Activated naive CD4-positive, alpha-beta T cell treated with anti-CD3 and anti-CD28 coated beads for 36 hours (primary cell): ENCODE measurements at regions not wholly inside any gene's neighbourhood (a gene's known extent, or its start where the extent isn't known, plus 50 kb on each side); places are given as distances from the start of the nearest gene placed in this dataset.

ENCODE experiments used
- CTCF ChIA-PET: fragments of 350-600 bp; sonication (Branson Sonifier 250); formaldehyde crosslinking; loops from one replicate; lab custom pipeline; 2021; ENCODE audit warnings: antibody characterized with exemption; lab: Charles Lee
- DNase-seq: peaks from one replicate; pipeline ENCODE4 v3.0.0-alpha.2; 2020
- H3K27ac Mint-ChIP-seq: one replicate; pipeline ENCODE4 v1.8.0; 2021; ENCODE audit warnings: mild to moderate bottlenecking, mixed read lengths
- H3K27me3 Mint-ChIP-seq: one replicate; pipeline ENCODE4 v1.8.0; 2021; ENCODE audit warnings: low read depth, mixed read lengths
- H3K36me3 Mint-ChIP-seq: one replicate; pipeline ENCODE4 v1.8.0; 2021; ENCODE audit warnings: low read depth, mixed read lengths
- H3K4me1 Mint-ChIP-seq: one replicate; pipeline ENCODE4 v1.8.0; 2021; ENCODE audit warnings: low read depth, mixed read lengths
- H3K4me3 Mint-ChIP-seq: one replicate; pipeline ENCODE4 v1.8.0; 2021; ENCODE audit warnings: mild to moderate bottlenecking, moderate library complexity, mixed read lengths
- H3K9me3 Mint-ChIP-seq: one replicate; pipeline ENCODE4 v1.8.0; 2021; ENCODE audit warnings: mixed read lengths
- intact Hi-C: fragments of 100-400 bp; cut with micrococcal nuclease; formaldehyde crosslinking; loops from one replicate; pipeline ENCODE4 v1.15.1; 2023

GRCh38 chr6:23499549-23499948 is 626.5 kb upstream of the NRSN1 start:
- intact Hi-C loops: no loop called here
- H3K36me3 Mint-ChIP-seq: no peaks in the 10 kb centered on the region
- H3K27ac Mint-ChIP-seq: no peak overlapping the region
- no peak overlapping the region for H3K4me3 Mint-ChIP-seq
- no peak for DNase-seq
- no peaks in the 10 kb centered on the region for H3K4me1 Mint-ChIP-seq
- CTCF ChIA-PET: no interaction called here
- H3K27me3 Mint-ChIP-seq: peaks cover 3% of the 10 kb centered on the region
- H3K9me3 Mint-ChIP-seq: peaks cover 4% of the 10 kb centered on the region

- Mint-ChIP-seq H3K27me3 (peaks cover 3% of the 10 kb centered on the region), H3K36me3 (no peaks in the 10 kb centered on the region), H3K4me1 (no peaks in the 10 kb centered on the region), H3K9me3 (peaks cover 3% of the 10 kb centered on the region), H3K4me3 (no peak overlapping the region), H3K27ac (no peak overlapping the region)
- no peak for DNase-seq
- intact Hi-C loops: no loop called here
- CTCF ChIA-PET: no interaction called here
Observed at GRCh38 chr6:23503173-23503572, 622.8 kb upstream of the NRSN1 start.

- intact Hi-C loops: no loop called here
- CTCF ChIA-PET: no interaction called here
- no peaks in the 10 kb centered on the region for H3K36me3 Mint-ChIP-seq
- H3K27me3 Mint-ChIP-seq: no peaks in the 10 kb centered on the region
- no peak overlapping the region for H3K4me3 Mint-ChIP-seq
- H3K4me1 Mint-ChIP-seq: no peaks in the 10 kb centered on the region
- no peak overlapping the region for H3K27ac Mint-ChIP-seq
- no peak for DNase-seq
- no peaks in the 10 kb centered on the region for H3K9me3 Mint-ChIP-seq
Observed at GRCh38 chr6:23505026-23505425, 621.0 kb upstream of the NRSN1 start.

GRCh38 chr6:23510778-23511510 is 615.1 kb upstream of the NRSN1 start:
- Mint-ChIP-seq H3K27me3 (no peaks in the 10 kb centered on the region), H3K36me3 (no peaks in the 10 kb centered on the region), H3K4me3 (no peak overlapping the region), H3K9me3 (no peaks in the 10 kb centered on the region), H3K27ac (no peak overlapping the region), H3K4me1 (no peaks in the 10 kb centered on the region)
- CTCF ChIA-PET: no interaction called here
- intact Hi-C loops: no loop called here
- no peak for DNase-seq

DNA sequence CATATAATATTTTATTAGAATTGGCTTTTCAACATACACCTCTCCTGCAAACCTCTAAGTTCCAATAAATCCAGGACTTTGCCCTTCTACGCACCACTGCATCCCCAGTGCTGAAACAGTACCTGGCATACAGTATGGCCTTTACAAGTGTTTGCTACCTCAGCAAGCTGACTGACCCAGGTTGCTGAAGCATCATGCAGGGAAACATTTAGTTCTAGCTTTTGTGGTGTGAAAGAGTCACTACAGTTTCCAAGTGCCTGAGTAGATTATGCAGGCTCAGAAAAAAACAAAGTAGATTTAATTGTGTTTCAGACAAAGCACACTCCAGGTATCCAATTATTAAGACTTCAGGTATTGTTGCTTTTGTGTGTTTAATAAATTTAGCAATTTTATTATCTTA is 614.2 kb upstream of the NRSN1 start:
- intact Hi-C loops: no loop called here
- H3K4me3 Mint-ChIP-seq: no peak overlapping the region
- H3K27ac Mint-ChIP-seq: no peak overlapping the region
- no peaks in the 10 kb centered on the region for H3K4me1 Mint-ChIP-seq
- DNase-seq: no peak
- CTCF ChIA-PET: no interaction called here
- H3K9me3 Mint-ChIP-seq: no peaks in the 10 kb centered on the region
- no peaks in the 10 kb centered on the region for H3K36me3 Mint-ChIP-seq
- H3K27me3 Mint-ChIP-seq: no peaks in the 10 kb centered on the region

- no peak for DNase-seq
- no peaks in the 10 kb centered on the region for H3K9me3 Mint-ChIP-seq
- intact Hi-C loops: no loop called here
- H3K4me3 Mint-ChIP-seq: no peak overlapping the region
- no peak overlapping the region for H3K27ac Mint-ChIP-seq
- CTCF ChIA-PET: no interaction called here
- no peaks in the 10 kb centered on the region for H3K36me3 Mint-ChIP-seq
- H3K4me1 Mint-ChIP-seq: no peaks in the 10 kb centered on the region
- no peaks in the 10 kb centered on the region for H3K27me3 Mint-ChIP-seq
Observed at GRCh38 chr6:23518294-23518693, 607.7 kb upstream of the NRSN1 start.

DNA sequence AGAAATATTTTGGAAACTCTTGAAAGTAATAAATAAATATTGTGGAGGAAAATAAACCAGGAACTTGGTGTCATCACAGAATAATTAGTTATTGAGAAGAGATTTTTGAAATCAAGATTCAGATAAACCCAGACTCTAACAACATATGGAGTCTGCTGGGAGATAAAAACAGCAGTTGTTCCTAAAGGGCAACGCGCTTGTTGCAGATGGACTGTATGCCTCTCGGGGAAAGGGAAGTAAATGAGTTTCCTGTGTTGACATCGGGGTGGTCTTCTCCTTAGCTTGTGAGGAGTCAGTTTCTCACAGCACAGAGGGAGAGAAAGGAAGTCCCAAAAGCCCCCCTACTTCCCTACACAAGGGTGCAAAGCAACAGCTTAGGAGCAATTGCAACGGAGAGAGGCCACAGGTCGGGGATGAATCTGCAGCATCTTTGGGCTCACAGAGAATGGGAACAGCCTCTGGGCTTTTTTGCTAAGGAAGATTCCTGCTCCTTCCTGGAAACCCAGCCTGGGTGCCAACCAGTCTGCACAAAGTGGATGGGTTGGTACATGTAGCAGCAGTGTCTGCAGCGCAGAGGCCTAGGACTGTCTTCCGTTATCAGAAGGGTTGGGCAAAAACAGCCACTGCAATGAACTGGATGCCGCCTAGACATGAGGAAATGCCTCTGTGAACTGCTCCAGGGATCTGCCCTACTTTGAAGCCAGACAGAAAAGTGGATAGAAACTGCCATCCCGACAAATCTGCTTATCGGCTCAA is 603.0 kb upstream of the NRSN1 start:
- DNase-seq: no peak
- Mint-ChIP-seq H3K27me3 (no peaks in the 10 kb centered on the region), H3K4me3 (no peak overlapping the region), H3K36me3 (no peaks in the 10 kb centered on the region), H3K4me1 (no peaks in the 10 kb centered on the region), H3K9me3 (no peaks in the 10 kb centered on the region), H3K27ac (no peak overlapping the region)
- intact Hi-C loops: no loop called here
- CTCF ChIA-PET: no interaction called here

DNA sequence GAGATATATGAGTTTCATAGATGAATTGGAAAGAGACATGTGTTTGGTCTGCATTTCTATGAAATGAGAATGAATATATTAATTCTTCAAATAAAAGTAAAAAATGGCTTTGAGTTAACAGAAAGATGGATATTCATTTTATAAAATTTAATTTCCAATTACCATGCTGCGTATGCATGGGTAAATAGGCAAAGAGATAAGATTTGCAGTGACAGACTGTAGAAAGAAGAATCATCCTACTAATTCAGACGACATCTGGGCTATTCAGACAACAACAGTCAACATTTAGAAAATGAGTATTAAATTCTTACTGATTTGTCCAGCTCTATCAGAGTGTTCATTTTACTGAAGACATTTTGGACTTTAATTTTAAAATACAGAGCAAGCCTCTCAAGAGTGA is 602.2 kb upstream of the NRSN1 start:
- Mint-ChIP-seq H3K36me3 (no peaks in the 10 kb centered on the region), H3K27me3 (no peaks in the 10 kb centered on the region), H3K9me3 (no peaks in the 10 kb centered on the region), H3K27ac (no peak overlapping the region), H3K4me3 (no peak overlapping the region), H3K4me1 (no peaks in the 10 kb centered on the region)
- CTCF ChIA-PET: no interaction called here
- no peak for DNase-seq
- intact Hi-C loops: no loop called here

- no peaks in the 10 kb centered on the region for H3K36me3 Mint-ChIP-seq
- H3K27me3 Mint-ChIP-seq: no peaks in the 10 kb centered on the region
- H3K4me3 Mint-ChIP-seq: no peak overlapping the region
- no peaks in the 10 kb centered on the region for H3K9me3 Mint-ChIP-seq
- H3K4me1 Mint-ChIP-seq: no peaks in the 10 kb centered on the region
- intact Hi-C loops: no loop called here
- H3K27ac Mint-ChIP-seq: no peak overlapping the region
- no peak for DNase-seq
- CTCF ChIA-PET: no interaction called here
Observed at GRCh38 chr6:23524548-23524947, 601.5 kb upstream of the NRSN1 start.

- DNase-seq: no peak
- intact Hi-C loops: no loop called here
- Mint-ChIP-seq H3K36me3 (no peaks in the 10 kb centered on the region), H3K4me1 (no peaks in the 10 kb centered on the region), H3K27ac (no peak overlapping the region), H3K27me3 (no peaks in the 10 kb centered on the region), H3K4me3 (no peak overlapping the region), H3K9me3 (no peaks in the 10 kb centered on the region)
- CTCF ChIA-PET: no interaction called here
Observed at GRCh38 chr6:23526526-23526925, 599.5 kb upstream of the NRSN1 start.

- Mint-ChIP-seq H3K4me1 (no peaks in the 10 kb centered on the region), H3K36me3 (no peaks in the 10 kb centered on the region), H3K27ac (no peak overlapping the region), H3K27me3 (no peaks in the 10 kb centered on the region), H3K4me3 (no peak overlapping the region), H3K9me3 (no peaks in the 10 kb centered on the region)
- CTCF ChIA-PET: no interaction called here
- DNase-seq: no peak
- intact Hi-C loops: no loop called here
Observed at GRCh38 chr6:23529902-23530301, 596.1 kb upstream of the NRSN1 start.

GRCh38 chr6:23531666-23532065 is 594.3 kb upstream of the NRSN1 start:
- Mint-ChIP-seq H3K36me3 (no peaks in the 10 kb centered on the region), H3K27ac (no peak overlapping the region), H3K9me3 (peaks cover 1% of the 10 kb centered on the region), H3K4me1 (no peaks in the 10 kb centered on the region), H3K27me3 (no peaks in the 10 kb centered on the region), H3K4me3 (no peak overlapping the region)
- intact Hi-C loops: no loop called here
- no peak for DNase-seq
- CTCF ChIA-PET: no interaction called here

DNA sequence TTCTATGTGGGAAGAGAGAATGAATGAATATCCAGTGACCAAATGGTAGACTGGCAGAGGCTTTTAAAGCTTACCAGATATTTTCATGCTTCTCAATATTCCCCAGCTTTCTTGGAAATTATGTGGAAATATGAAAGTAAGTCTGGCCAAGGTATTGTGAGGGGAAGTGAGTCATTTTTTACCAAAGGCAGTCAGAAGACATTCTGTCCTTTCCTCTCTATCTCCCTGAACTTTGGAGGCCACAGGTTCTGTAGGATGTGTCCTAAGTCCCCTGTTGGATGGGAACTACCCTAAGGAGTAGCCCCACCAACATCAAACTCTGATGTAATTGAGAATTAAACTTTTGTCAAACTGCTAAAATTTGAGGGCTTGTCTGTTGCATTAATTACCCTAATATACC is 593.8 kb upstream of the NRSN1 start:
- H3K36me3 Mint-ChIP-seq: no peaks in the 10 kb centered on the region
- intact Hi-C loops: no loop called here
- no peaks in the 10 kb centered on the region for H3K27me3 Mint-ChIP-seq
- no peak for DNase-seq
- no peak overlapping the region for H3K4me3 Mint-ChIP-seq
- H3K9me3 Mint-ChIP-seq: peaks cover 1% of the 10 kb centered on the region
- CTCF ChIA-PET: no interaction called here
- no peak overlapping the region for H3K27ac Mint-ChIP-seq
- H3K4me1 Mint-ChIP-seq: no peaks in the 10 kb centered on the region
